Muscle layer of colon (tissue), 2 donors: ENCODE measurements at regions not wholly inside any gene's neighbourhood (a gene's known extent, or its start where the extent isn't known, plus 50 kb on each side); places are given as distances from the start of the nearest gene placed in this dataset.

ENCODE experiments used
- H3K27ac ChIP-seq: one replicate; pipeline ENCODE4 v1.7.0; 2013; ENCODE audit warnings: low read depth, mild to moderate bottlenecking, low read length, moderate library complexity
- H3K27me3 ChIP-seq, 2 donors: one replicate each; pipeline ENCODE4 v1.7.0; 2013; ENCODE audit warnings: low read length in 2 of 2, mild to moderate bottlenecking in 2 of 2; ENCODE audit not compliant: insufficient read depth in 2 of 2, control insufficient read depth in 1 of 2
- H3K36me3 ChIP-seq: one replicate; pipeline ENCODE4 v1.7.0; 2013; ENCODE audit warnings: mild to moderate bottlenecking, low read length; ENCODE audit not compliant: insufficient read depth
- H3K4me1 ChIP-seq: one replicate; pipeline ENCODE4 v1.7.0; 2013; ENCODE audit warnings: mild to moderate bottlenecking, low read length; ENCODE audit not compliant: insufficient read depth
- H3K4me3 ChIP-seq, 2 donors: one replicate each; pipeline ENCODE4 v1.7.0; 2013; ENCODE audit warnings: low read length in 2 of 2, low read depth in 1 of 2, mild to moderate bottlenecking in 1 of 2, moderate library complexity in 1 of 2
- H3K9ac ChIP-seq: one replicate; pipeline ENCODE4 v1.7.0; 2013; ENCODE audit warnings: low read length
- H3K9me3 ChIP-seq: one replicate; pipeline ENCODE4 v1.7.0; 2013; ENCODE audit warnings: mild to moderate bottlenecking, low read length
- donor health status: abdominal sarcoma.
- donor health status: Adenocarcinoma of cecum.

DNA sequence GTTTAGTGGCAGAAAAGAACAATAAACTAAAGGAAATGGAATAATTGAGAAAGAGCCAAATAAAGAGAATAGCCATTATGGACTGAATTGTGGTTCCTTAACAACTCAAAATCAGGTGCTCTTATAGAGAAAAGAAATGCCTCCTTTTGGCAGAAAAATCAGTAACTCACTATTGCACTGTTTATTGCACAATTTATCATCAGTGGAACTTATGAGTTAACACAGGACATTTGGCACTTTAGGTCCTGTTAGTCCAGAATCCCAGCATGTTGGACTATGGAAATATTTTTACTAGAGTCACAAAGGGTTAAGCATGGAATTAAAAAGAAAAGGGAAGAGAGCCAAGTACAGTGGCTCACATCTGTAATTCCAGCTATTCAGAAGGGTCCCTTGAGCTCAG is 53.8 kb upstream of the JMY start:
- Histone ChIP-seq H3K4me1 (peaks cover 30% of the 10 kb centered on the region), H3K9me3 (no peaks in the 10 kb centered on the region), H3K4me3 (no peak overlapping the region), H3K36me3 (no peaks in the 10 kb centered on the region), H3K27me3 (no peaks in the 10 kb centered on the region), H3K27ac (peak overlapping the region; percentile 60), H3K9ac (no peak overlapping the region)

- no peak overlapping the region for H3K27ac ChIP-seq
Measured at GRCh38 chr5:79183011-79183410, 52.9 kb upstream of the JMY start.

DNA sequence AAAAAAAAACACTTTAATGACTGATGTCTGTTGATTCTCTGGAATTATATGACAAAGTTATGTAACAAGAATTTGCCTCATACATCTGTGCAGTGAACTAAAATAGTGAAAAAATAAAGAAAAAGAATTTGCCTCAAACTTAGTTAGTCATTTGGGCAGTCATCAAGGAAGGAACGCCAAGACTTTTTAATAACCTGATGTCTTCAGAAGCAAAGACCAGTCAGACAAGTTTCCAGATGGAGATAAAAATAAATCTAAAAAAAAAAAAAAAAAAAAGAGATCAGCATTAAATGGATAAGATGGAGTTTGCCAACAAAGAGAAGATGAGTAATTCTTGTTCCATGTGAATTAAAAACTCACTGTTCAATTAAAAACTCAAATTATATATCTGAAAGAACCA is 52.3 kb upstream of the JMY start:
- Histone ChIP-seq H3K27ac (no peak overlapping the region), H3K4me3 (no peak overlapping the region), H3K27me3 (no peaks in the 10 kb centered on the region), H3K4me1 (peaks cover 33% of the 10 kb centered on the region), H3K9ac (no peak overlapping the region), H3K9me3 (no peaks in the 10 kb centered on the region), H3K36me3 (no peaks in the 10 kb centered on the region)

More at GRCh38 chr5:79183011-79183410, 52.9 kb upstream of the JMY start:
- no peak overlapping the region for H3K9ac ChIP-seq
- H3K36me3 ChIP-seq, result no peaks in the 10 kb centered on the region
- peaks cover 27% of the 10 kb centered on the region for H3K4me1 ChIP-seq
- no peaks in the 10 kb centered on the region for H3K27me3 ChIP-seq
- H3K4me3 ChIP-seq, result no peak overlapping the region
- no peaks in the 10 kb centered on the region for H3K9me3 ChIP-seq

GRCh38 chr5:79186021-79186420 is 49.9 kb upstream of the JMY start:
- Histone ChIP-seq H3K27ac (no peak overlapping the region), H3K9me3 (no peaks in the 10 kb centered on the region), H3K9ac (no peak overlapping the region), H3K27me3 (no peaks in the 10 kb centered on the region), H3K4me3 (no peak overlapping the region), H3K36me3 (no peaks in the 10 kb centered on the region), H3K4me1 (peaks cover 46% of the 10 kb centered on the region)
